HEK293 (cell line): ENCODE measurements at regions not wholly inside any gene's neighbourhood (a gene's known extent, or its start where the extent isn't known, plus 50 kb on each side); places are given as distances from the start of the nearest gene placed in this dataset.

Experiments
- CTCF ChIP-seq: fragments of 450-650 bp; formaldehyde crosslinking; IDR thresholded peaks from 2 replicates; pipeline ENCODE4 v1.5.1; 2016; ENCODE audit warnings: missing biosample characterization, missing genetic modification characterization
- MYNN ChIP-seq: fragments of 450-650 bp; formaldehyde crosslinking; IDR thresholded peaks from 2 replicates; pipeline ENCODE4 v1.5.1; 2016; ENCODE audit warnings: missing biosample characterization, missing genetic modification characterization, borderline replicate concordance
- SP2 ChIP-seq: fragments of 450-650 bp; formaldehyde crosslinking; IDR thresholded peaks from 2 replicates; pipeline ENCODE4 v1.5.1; 2016; ENCODE audit warnings: missing biosample characterization, missing genetic modification characterization
- ZBTB44 ChIP-seq: fragments of 450-650 bp; IDR thresholded peaks from 2 replicates; pipeline ENCODE4 v1.5.1; 2018; ENCODE audit warnings: missing biosample characterization, mild to moderate bottlenecking, missing genetic modification characterization
- ZFHX2 ChIP-seq: fragments of 450-650 bp; formaldehyde crosslinking; conservative IDR thresholded peaks from 2 replicates; pipeline ENCODE4 v1.5.1; 2016; ENCODE audit warnings: missing biosample characterization, missing genetic modification characterization
- ZFP37 ChIP-seq: fragments of 450-650 bp; formaldehyde crosslinking; IDR thresholded peaks from 2 replicates; pipeline ENCODE4 v1.5.1; 2016; ENCODE audit warnings: missing biosample characterization, missing genetic modification characterization
- ZFP41 ChIP-seq: fragments of 450-650 bp; formaldehyde crosslinking; IDR thresholded peaks from 2 replicates; pipeline ENCODE4 v1.5.1; 2016; ENCODE audit warnings: missing biosample characterization, missing genetic modification characterization, borderline replicate concordance
- ZNF24 ChIP-seq: fragments of 450-650 bp; formaldehyde crosslinking; IDR thresholded peaks from 2 replicates; pipeline ENCODE4 v1.5.1; 2016; ENCODE audit warnings: missing biosample characterization, missing genetic modification characterization
- ZNF660 ChIP-seq: fragments of 450-650 bp; IDR thresholded peaks from 2 replicates; pipeline ENCODE4 v1.5.1; 2018; ENCODE audit warnings: missing biosample characterization, mild to moderate bottlenecking, missing genetic modification characterization

GRCh38 chr4:60155088-60155487 is 1045.0 kb upstream of the ADGRL3 start:
- no peak for TF ChIP-seq CTCF (tag by site-specific recombination)
- TF ChIP-seq MYNN: no peak
- TF ChIP-seq SP2: no peak
- no peak for TF ChIP-seq ZFP37 (tag by site-specific recombination)
- TF ChIP-seq ZFP41 (tag by site-specific recombination): no peak
- TF ChIP-seq ZFHX2 (tag by site-specific recombination): no peak
- no peak for TF ChIP-seq ZNF660
- TF ChIP-seq ZBTB44: no peak
- TF ChIP-seq ZNF24: no peak
